ENCODE measurements at regions not wholly inside any gene's neighbourhood (a gene's known extent, or its start where the extent isn't known, plus 50 kb on each side); places are given as distances from the start of the nearest gene placed in this dataset.

DNA sequence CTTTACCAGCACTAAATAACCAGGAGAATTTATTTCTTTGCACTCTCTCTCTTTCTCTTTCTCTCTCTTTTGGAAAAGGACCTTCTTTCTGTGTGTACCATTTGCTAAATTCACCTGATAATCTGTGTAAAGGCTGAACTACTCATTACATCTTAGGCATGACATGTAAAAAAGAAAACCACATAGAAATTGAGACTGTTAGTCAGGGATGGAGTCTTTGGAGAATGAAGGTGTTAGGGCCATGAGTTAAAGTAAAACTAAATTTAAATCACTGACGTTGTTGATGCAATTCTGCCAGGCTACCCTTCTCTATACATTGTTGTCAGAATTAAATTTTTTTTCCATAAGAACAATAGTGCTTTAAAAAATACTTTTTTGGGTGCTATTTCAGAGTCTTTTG is 263.3 kb downstream of the PTEN start:
- TF ChIP-seq, protein P1, sequence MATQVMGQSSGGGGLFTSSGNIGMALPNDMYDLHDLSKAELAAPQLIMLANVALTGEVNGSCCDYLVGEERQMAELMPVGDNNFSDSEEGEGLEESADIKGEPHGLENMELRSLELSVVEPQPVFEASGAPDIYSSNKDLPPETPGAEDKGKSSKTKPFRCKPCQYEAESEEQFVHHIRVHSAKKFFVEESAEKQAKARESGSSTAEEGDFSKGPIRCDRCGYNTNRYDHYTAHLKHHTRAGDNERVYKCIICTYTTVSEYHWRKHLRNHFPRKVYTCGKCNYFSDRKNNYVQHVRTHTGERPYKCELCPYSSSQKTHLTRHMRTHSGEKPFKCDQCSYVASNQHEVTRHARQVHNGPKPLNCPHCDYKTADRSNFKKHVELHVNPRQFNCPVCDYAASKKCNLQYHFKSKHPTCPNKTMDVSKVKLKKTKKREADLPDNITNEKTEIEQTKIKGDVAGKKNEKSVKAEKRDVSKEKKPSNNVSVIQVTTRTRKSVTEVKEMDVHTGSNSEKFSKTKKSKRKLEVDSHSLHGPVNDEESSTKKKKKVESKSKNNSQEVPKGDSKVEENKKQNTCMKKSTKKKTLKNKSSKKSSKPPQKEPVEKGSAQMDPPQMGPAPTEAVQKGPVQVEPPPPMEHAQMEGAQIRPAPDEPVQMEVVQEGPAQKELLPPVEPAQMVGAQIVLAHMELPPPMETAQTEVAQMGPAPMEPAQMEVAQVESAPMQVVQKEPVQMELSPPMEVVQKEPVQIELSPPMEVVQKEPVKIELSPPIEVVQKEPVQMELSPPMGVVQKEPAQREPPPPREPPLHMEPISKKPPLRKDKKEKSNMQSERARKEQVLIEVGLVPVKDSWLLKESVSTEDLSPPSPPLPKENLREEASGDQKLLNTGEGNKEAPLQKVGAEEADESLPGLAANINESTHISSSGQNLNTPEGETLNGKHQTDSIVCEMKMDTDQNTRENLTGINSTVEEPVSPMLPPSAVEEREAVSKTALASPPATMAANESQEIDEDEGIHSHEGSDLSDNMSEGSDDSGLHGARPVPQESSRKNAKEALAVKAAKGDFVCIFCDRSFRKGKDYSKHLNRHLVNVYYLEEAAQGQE (IDR thresholded peaks at IDR 0.05; ENCODE audit: insufficient read depth in 1 of 2, low read depth in 2 of 2, low read length in 2 of 2): no peak
- TF ChIP-seq FOXP2 (optimal IDR thresholded peaks at IDR 0.05; ENCODE audit: borderline replicate concordance, extremely low read depth, extremely low read length, insufficient read depth): no peak
- TF ChIP-seq POLR2AphosphoS5 (IDR thresholded peaks at IDR 0.05; ENCODE audit: low read depth, low read length): no peak
- no peak for TF ChIP-seq SIN3A (IDR thresholded peaks at IDR 0.05; ENCODE audit: borderline replicate concordance, insufficient read depth, low read length)
- no peak for TF ChIP-seq TAF1 (IDR thresholded peaks at IDR 0.05; ENCODE audit: borderline replicate concordance, insufficient read depth, low read length)

DNA sequence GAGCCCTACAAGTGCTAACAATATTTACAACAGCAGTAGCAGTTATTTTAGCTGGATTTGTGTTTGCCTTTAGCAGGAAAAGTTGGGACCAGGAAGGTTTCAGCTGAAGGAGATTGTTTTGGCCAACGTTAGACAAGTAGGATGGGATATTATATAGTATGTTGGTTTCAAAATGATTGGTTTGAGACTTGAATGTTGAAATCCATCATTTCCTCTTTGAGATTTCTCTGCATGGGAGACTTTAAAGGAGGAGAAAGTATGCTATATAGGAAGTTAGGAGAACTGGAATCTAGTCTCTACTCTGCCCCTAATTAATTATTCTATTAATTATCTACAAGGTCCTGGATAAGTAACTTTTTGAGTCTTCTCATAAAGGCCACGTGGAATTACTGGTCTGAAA is 263.8 kb downstream of the PTEN start:
- TF ChIP-seq TAF1 (IDR thresholded peaks at IDR 0.05; ENCODE audit: borderline replicate concordance, insufficient read depth, low read length): no peak
- no peak for TF ChIP-seq POLR2AphosphoS5 (IDR thresholded peaks at IDR 0.05; ENCODE audit: low read depth, low read length)
- no peak for TF ChIP-seq SIN3A (IDR thresholded peaks at IDR 0.05; ENCODE audit: borderline replicate concordance, insufficient read depth, low read length)
- no peak for TF ChIP-seq FOXP2 (optimal IDR thresholded peaks at IDR 0.05; ENCODE audit: borderline replicate concordance, extremely low read depth, extremely low read length, insufficient read depth)
- TF ChIP-seq, protein P1 (IDR thresholded peaks at IDR 0.05; ENCODE audit: insufficient read depth in 1 of 2, low read depth in 2 of 2, low read length in 2 of 2): no peak

DNA sequence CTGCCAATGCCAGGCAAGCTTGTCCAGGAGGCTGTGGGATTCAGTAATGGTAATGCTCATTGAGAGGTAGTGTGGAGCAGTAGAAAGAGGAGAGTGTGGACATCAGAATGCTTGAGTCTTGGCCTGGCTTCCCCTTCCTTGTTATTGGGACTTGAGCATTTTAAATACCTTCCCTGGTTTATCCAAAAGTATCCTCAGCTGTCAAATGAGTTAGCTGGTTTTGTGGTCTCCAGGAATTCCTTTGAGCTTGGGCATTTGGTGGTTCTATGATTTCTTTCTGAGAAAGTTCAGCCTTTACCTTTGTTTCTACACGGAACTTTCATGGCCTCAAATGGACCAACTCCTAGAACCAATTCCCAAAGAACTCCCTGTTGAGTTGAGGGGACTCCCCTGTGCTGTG is 264.3 kb downstream of the PTEN start:
- no peak for TF ChIP-seq FOXP2 (optimal IDR thresholded peaks at IDR 0.05; ENCODE audit: borderline replicate concordance, extremely low read depth, extremely low read length, insufficient read depth)
- TF ChIP-seq SIN3A (IDR thresholded peaks at IDR 0.05; ENCODE audit: borderline replicate concordance, insufficient read depth, low read length): no peak
- no peak for TF ChIP-seq TAF1 (IDR thresholded peaks at IDR 0.05; ENCODE audit: borderline replicate concordance, insufficient read depth, low read length)
- no peak for TF ChIP-seq POLR2AphosphoS5 (IDR thresholded peaks at IDR 0.05; ENCODE audit: low read depth, low read length)
- TF ChIP-seq, protein P1 (IDR thresholded peaks at IDR 0.05; ENCODE audit: insufficient read depth in 1 of 2, low read depth in 2 of 2, low read length in 2 of 2): no peak

DNA sequence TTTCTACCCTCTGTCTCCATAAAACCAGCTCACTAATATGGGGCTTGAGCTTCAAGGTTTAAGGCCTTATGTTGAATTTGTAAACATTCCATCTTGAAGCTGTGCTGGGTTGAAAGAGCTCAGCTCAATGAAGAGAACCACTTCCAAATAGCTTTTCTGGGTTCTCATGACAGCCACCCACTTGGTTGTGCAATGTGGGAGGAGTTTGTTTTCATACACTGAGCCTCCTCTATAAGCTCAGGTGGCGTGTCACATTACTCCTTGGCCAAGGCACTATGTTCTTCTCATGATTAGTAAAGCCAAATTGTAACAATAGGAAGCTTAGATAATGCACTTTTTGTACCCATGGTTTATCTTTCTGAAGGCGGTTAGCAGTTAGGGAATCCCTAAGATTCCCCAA is 265.6 kb downstream of the PTEN start:
- TF ChIP-seq, protein P1 (IDR thresholded peaks at IDR 0.05; ENCODE audit: insufficient read depth in 1 of 2, low read depth in 2 of 2, low read length in 2 of 2): no peak
- TF ChIP-seq POLR2AphosphoS5 (IDR thresholded peaks at IDR 0.05; ENCODE audit: low read depth, low read length) (no peak), FOXP2 (optimal IDR thresholded peaks at IDR 0.05; ENCODE audit: borderline replicate concordance, extremely low read depth, extremely low read length, insufficient read depth) (no peak), TAF1 (IDR thresholded peaks at IDR 0.05; ENCODE audit: borderline replicate concordance, insufficient read depth, low read length) (no peak), SIN3A (IDR thresholded peaks at IDR 0.05; ENCODE audit: borderline replicate concordance, insufficient read depth, low read length) (no peak)

DNA sequence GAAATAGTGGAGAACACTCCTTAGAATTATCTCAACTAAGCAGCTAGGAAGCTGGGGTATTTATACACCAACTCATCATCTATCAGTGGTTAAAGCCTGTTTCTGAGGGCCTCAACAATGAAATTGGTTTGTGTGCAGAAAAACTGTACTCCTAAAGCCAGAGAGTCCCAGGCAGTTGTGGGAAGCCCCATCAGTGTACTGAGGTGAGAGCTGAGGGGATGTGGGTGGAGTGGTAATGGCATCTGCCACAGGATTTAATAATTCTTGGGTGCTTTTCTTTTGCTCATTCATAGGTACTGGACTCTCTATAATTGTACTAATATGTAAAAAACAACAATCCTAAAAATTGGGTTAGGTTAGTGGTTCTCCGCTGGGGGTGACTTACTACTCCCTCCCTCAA is 267.5 kb downstream of the PTEN start:
- TF ChIP-seq POLR2AphosphoS5 (IDR thresholded peaks at IDR 0.05; ENCODE audit: low read depth, low read length) (no peak), SIN3A (IDR thresholded peaks at IDR 0.05; ENCODE audit: borderline replicate concordance, insufficient read depth, low read length) (no peak), FOXP2 (optimal IDR thresholded peaks at IDR 0.05; ENCODE audit: borderline replicate concordance, extremely low read depth, extremely low read length, insufficient read depth) (no peak), TAF1 (IDR thresholded peaks at IDR 0.05; ENCODE audit: borderline replicate concordance, insufficient read depth, low read length) (no peak)
- TF ChIP-seq, protein P1 (IDR thresholded peaks at IDR 0.05; ENCODE audit: insufficient read depth in 1 of 2, low read depth in 2 of 2, low read length in 2 of 2): no peak

All from PFSK-1 (cell line).